Neural crest cell (in vitro differentiated cells): ENCODE measurements at regions not wholly inside any gene's neighbourhood (a gene's known extent, or its start where the extent isn't known, plus 50 kb on each side); places are given as distances from the start of the nearest gene placed in this dataset.

Experiments
- DNase-seq: peaks from one replicate; pipeline ENCODE4 v3.0.0; 2021; ENCODE audit warnings: low read depth, mixed read lengths, low spot score
- H3K27ac Mint-ChIP-seq: one replicate; pipeline ENCODE4 v1.8.0; 2021; ENCODE audit warnings: mild to moderate bottlenecking, mixed read lengths; ENCODE audit not compliant: unreplicated experiment
- H3K27me3 Mint-ChIP-seq: 2 replicates; pipeline ENCODE4 v1.8.0; 2021; ENCODE audit warnings: low read depth, mild to moderate bottlenecking, mixed read lengths
- H3K36me3 Mint-ChIP-seq: 2 replicates; pipeline ENCODE4 v1.8.0; 2021; ENCODE audit warnings: low read depth, mild to moderate bottlenecking, mixed read lengths
- H3K4me1 Mint-ChIP-seq: 2 replicates; pipeline ENCODE4 v1.8.0; 2021; ENCODE audit warnings: mixed read lengths
- H3K4me3 Mint-ChIP-seq: one replicate; pipeline ENCODE4 v1.8.0; 2021; ENCODE audit warnings: mild to moderate bottlenecking, mixed read lengths
- H3K9me3 Mint-ChIP-seq: 2 replicates; pipeline ENCODE4 v1.8.0; 2021; ENCODE audit warnings: mixed read lengths
- CTCF ChIP-seq: fragments of 200-600 bp; sonication (generic); conservative IDR thresholded peaks from 2 replicates; pipeline ENCODE4 v1.5.0; 2021; ENCODE audit warnings: antibody characterized with exemption, mild to moderate bottlenecking

GRCh38 chr12:93964936-93965335 lies 183.4 kb upstream of the PLXNC1 start:
- peaks cover 9% of the 10 kb centered on the region for H3K4me1 Mint-ChIP-seq
- TF ChIP-seq CTCF: no peak
- H3K27ac Mint-ChIP-seq: no peak overlapping the region
- H3K9me3 Mint-ChIP-seq: peaks cover 12% of the 10 kb centered on the region
- H3K4me3 Mint-ChIP-seq: no peak overlapping the region
- peaks cover 4% of the 10 kb centered on the region for H3K36me3 Mint-ChIP-seq
- no peaks in the 10 kb centered on the region for H3K27me3 Mint-ChIP-seq
- no peak for DNase-seq

GRCh38 chr12:93966516-93967133 lies 181.8 kb upstream of the PLXNC1 start:
- Mint-ChIP-seq H3K4me3 (no peak overlapping the region), H3K27ac (no peak overlapping the region), H3K4me1 (peaks cover 19% of the 10 kb centered on the region), H3K36me3 (peaks cover 8% of the 10 kb centered on the region), H3K27me3 (no peaks in the 10 kb centered on the region), H3K9me3 (peaks cover 17% of the 10 kb centered on the region)
- DNase-seq: no peak
- no peak for TF ChIP-seq CTCF

GRCh38 chr12:93967454-93967853 lies 180.9 kb upstream of the PLXNC1 start:
- no peaks in the 10 kb centered on the region for H3K27me3 Mint-ChIP-seq
- H3K36me3 Mint-ChIP-seq: peaks cover 8% of the 10 kb centered on the region
- no peak for DNase-seq
- no peak overlapping the region for H3K27ac Mint-ChIP-seq
- H3K4me3 Mint-ChIP-seq: no peak overlapping the region
- peaks cover 17% of the 10 kb centered on the region for H3K9me3 Mint-ChIP-seq
- TF ChIP-seq CTCF: no peak
- H3K4me1 Mint-ChIP-seq: peaks cover 19% of the 10 kb centered on the region

GRCh38 chr12:93968536-93969285 lies 179.7 kb upstream of the PLXNC1 start:
- H3K36me3 Mint-ChIP-seq: peaks cover 4% of the 10 kb centered on the region
- no peak for TF ChIP-seq CTCF
- peaks cover 13% of the 10 kb centered on the region for H3K9me3 Mint-ChIP-seq
- H3K27me3 Mint-ChIP-seq: no peaks in the 10 kb centered on the region
- no peak for DNase-seq
- no peak overlapping the region for H3K27ac Mint-ChIP-seq
- H3K4me3 Mint-ChIP-seq: no peak overlapping the region
- H3K4me1 Mint-ChIP-seq: peaks cover 19% of the 10 kb centered on the region

- TF ChIP-seq CTCF: no peak
- Mint-ChIP-seq H3K4me3 (no peak overlapping the region), H3K27ac (no peak overlapping the region), H3K36me3 (peaks cover 4% of the 10 kb centered on the region), H3K27me3 (no peaks in the 10 kb centered on the region), H3K9me3 (peaks cover 10% of the 10 kb centered on the region), H3K4me1 (peaks cover 12% of the 10 kb centered on the region)
- DNase-seq: no peak
Measured at GRCh38 chr12:93970900-93971688, 177.3 kb upstream of the PLXNC1 start.
